Stimulated activated CD4-positive, alpha-beta T cell treated with anti-CD3 and anti-CD28 coated beads, Interleukin-2, amount 100 ng/mL, for 24 hours (primary cell): ENCODE measurements at regions not wholly inside any gene's neighbourhood (a gene's known extent, or its start where the extent isn't known, plus 50 kb on each side); places are given as distances from the start of the nearest gene placed in this dataset.

Source experiments
- DNase-seq, 2 donors: peaks; one replicate each; pipeline ENCODE4 v3.0.0-alpha.2; 2020

- no peak for DNase-seq
Measured at GRCh38 chr13:34046457-34046856, 228.5 kb downstream of the RFC3 start.

GRCh38 chr13:34048652-34049051, 230.7 kb downstream of the RFC3 start:
- no peak for DNase-seq

- DNase-seq: no peak
Measured at GRCh38 chr13:34056733-34057258, 238.8 kb downstream of the RFC3 start.

- DNase-seq: no peak
Measured at GRCh38 chr13:34064456-34065205, 246.7 kb downstream of the RFC3 start.

DNA sequence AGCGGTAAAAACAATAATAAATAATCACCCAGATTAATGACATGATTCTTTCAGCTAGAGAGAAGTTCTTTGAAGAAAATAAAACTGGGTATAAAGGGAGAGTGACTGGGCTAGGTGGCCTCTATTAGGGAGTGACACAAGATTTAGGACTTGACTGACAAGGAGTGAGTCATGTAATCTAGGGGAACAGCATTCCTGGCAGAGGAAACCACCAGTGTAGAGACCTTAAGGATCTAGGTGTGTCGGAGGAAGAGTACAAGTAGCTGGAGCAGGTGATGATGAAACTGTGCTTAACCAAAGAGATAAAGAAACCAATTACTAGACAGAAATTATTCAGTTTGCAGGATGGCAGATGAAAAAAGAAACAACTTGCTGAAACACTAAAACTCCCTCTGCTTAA, 248.0 kb downstream of the RFC3 start:
- no peak for DNase-seq

DNA sequence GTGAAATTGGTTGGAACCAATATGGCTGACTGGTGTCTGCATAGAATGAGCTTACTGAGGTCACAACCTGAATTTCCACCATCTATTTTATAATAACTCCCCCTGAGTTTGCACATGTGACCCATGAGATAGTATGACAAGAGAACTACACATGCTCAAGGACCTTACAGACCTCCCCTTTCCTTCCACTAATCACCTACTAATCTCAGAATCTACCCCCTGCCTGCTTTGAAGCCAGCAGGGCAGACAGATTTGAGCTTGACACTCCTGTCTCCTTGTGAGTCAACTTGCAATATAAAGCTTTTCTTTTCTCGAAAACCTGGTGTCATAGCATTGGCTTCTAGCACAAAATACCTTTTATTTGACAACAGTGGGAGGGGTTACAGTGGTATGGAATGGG, 248.4 kb downstream of the RFC3 start:
- DNase-seq: no peak

- DNase-seq: no peak
Measured at GRCh38 chr13:34070006-34070405, 252.1 kb downstream of the RFC3 start.

DNA sequence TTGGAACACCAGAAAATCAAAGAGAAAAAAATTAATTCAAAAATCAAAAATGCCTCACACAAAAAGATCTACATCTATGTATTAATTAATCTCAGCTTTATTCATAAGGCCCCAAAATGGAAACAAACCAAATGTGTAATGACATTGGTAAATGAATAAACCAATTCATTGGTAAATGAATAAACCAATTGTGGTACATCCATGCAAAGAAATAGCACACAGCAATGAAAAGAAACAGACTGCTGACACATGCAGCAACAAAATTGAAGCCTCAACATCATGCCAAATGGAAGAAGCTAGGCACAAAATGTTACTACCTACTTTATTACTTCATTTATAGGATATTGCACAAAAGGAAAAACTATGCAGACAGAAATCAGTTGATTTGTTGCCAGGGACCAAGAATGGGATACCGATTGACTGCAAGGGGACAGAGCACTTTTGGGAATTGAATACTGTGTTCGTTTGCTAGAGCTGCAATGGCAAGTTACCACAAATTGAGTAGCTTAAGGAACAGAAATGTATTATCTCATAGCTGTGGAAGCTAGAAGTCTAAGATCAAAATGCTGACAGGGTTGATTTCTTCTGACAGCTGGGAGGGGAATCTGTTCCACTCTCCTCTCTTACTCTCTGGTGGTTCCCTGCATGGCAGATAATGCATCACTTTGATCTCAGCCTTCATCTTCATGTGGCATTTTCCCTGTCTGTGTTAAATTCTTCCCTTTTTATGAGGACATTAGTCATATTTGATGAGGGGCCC, 252.8 kb downstream of the RFC3 start:
- no peak for DNase-seq

DNA sequence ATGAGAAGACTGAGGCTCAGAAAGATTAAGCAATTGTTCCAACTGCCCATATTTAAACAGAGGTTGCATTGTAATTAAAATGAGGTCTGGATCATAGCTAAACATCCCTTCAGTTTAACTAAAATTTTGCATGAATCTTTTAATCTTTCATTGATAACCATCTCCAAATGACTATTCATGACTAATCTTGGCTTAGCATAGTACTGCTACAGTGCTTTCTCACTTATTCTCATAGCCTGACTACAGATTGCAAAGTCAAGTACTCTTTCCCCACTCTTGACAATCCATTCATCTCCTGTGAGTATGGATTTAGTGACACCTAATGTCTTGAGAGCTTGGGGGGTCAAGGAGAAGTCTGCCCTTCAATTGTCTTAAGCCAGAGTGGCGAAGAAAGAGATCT, 258.4 kb downstream of the RFC3 start:
- DNase-seq: no peak

GRCh38 chr13:34076943-34077703, 259.2 kb downstream of the RFC3 start:
- no peak for DNase-seq

DNA sequence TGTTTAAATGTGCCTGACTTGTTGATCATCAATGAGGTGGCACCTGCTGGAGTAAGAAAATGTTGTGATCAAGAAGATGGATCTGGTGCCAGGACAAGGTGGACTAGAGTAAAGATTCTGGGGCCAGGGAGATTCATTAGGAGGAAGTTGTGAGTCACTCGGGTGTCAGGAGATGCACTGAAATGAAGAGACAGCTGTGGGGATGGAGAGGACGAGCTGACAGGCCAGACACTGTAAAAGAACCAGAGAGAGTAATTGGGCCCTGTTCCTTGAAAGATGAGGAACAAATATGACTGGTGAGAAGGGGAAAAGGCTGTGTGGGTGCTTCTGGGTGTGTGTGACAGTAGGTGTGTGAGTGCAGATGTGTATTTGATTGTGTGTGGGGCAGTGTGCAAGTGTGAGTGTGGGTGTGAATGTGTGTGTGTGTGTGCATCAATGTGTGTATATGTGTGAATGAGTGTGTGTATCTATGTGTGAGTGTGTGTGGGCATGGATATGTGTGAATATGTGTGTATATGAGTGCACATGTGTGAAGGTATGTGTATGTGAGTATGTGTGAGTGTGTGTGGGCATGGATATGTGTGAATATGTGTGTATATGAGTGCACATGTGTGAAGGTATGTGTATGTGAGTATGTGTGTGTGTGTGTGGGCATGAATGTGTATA, 260.5 kb downstream of the RFC3 start:
- DNase-seq: no peak

DNA sequence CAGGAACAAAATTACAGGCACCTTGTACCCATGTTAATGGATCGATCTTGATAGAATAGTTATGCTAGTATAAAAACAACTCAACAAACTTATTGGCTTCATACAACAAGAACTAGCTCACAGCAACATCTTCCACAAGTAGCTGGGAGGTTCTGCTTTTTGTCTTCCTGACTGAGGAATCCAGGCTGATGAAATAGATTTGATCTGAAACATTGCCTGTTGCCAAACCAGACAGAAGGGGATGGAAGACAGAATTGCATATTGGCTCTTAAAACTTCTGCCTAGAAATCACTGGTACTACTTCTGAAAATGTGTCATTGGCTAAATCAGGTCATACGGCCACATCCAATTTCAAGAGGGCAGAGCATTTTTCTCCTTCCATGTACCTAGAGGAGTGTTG, 267.3 kb downstream of the RFC3 start:
- DNase-seq: no peak

GRCh38 chr13:34086281-34086680, 268.3 kb downstream of the RFC3 start:
- DNase-seq: no peak

DNA sequence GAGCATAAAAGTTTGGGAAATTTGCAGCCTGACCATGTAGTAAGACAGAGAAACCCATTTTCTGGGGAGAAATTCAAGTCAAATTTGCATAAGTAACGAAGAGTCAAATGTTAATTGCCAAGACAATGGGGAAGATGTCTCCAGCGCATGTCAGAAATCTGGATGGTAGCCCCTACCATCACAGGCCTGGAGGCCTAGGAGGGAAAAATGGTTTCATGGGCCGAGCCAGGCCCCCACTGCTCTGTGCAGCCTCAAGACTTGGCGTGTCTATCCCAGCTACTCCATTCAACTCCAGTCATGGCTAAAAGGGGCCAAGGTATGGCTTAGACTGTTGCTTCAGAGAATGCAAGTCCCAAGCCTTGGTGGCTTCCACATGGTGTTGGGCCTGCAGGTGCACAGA, 269.8 kb downstream of the RFC3 start:
- no peak for DNase-seq

DNA sequence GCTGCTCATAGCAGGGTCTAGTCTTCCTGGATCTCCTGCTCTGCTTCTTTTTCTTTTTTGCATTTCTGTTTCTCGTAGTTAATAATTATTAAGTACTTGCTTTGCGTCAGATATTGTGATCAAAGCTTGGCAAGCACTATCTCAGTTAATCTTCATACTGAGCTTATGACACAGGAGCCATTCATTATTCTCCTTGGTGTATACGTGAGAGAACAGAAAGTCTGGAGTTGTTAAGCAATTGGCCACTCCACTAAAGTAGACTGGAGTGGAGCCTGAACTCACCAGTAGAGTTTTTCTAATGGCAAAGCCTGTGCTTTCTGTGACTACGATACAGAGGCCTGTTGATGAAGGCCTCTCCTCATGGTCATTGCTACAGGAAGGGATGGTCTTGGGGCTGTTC, 285.9 kb downstream of the RFC3 start:
- no peak for DNase-seq

DNA sequence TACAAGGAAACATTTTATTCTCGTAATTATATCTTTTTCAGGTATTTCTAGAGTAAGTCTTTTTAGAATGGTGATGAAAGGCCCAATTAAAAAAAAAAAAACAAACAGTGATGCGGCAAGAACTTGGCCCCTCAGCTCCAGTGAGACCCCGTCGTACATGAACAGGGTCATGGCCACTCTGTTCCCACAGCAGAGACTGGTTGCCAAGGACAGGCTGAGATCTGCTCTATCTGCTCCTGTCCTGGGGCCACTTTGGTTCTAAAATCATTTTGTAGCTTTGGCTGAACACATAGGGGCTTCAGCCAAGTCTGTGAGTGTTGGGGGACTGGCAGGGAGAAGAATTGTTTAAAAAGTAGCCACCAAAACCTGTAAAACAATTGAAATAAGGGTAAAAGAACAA, 286.9 kb downstream of the RFC3 start:
- DNase-seq: no peak

- no peak for DNase-seq
Measured at GRCh38 chr13:34107806-34108205, 289.9 kb downstream of the RFC3 start.

GRCh38 chr13:34108410-34108809, 290.5 kb downstream of the RFC3 start:
- DNase-seq: no peak

- DNase-seq: no peak
Measured at GRCh38 chr13:34114581-34114980, 296.6 kb downstream of the RFC3 start.

DNA sequence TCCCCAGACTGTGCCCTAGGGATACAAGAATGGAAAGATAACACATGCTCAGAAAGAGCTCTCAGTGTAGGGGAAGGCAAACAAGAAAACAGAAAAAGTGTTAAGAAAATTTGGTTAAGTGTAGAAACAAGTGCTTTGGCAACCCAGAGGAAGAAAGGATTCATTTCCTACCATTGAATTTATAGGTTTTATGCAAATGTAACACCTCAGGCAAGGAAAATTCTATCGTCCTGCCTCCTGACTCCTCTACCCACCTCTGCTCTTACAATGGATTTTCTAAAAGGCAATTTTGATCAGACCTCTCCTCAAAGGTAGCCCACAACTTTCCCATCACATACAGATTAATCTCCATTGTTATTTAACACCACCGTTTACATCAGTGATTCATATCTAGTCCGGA, 298.7 kb downstream of the RFC3 start:
- no peak for DNase-seq

DNA sequence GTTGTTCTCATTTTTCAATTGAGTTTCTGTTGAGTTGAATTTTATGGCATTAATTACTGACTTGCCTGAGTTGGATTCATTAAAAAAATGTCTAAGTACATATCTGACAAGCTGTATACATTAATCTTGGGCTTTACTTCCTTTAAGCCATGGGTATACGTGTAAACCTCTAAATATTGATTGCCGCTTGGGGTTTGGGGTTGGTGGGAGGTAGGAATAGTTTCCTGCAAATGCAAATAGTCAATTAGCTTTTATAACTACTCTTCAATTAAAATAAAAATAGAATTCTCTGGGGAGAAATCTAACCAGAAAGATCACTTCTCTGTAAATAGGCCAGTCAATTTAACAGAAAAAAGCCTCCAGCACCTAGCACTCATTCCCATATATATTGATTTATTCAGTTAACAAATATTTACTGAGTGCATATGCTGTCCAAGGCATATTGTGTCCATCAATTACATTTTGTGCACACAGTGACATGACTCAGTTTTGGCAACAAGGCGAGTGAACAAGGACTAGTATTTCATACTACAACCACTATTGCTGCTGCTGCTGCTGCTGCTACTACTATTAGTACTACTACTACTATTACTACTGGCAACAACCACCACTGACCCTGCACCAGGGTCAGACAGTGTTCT, 306.8 kb downstream of the RFC3 start:
- DNase-seq: no peak

DNA sequence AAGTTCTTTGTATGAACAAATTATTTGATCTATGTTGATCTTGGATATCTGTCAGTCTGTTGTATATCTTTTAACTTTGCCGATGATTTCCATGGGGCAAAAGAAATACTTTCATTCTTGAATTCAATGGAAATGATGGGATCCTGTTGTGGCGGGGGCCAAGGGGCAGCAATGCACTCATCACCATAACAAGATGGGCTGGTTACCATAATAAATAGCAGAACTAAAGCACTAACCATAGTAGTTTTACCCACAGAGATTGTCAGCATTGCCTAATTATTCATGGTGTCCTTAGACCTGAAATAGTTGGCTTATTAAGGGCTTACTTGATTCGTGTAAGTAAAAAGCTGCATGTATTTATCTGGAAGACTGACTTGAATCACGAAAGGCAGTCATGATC, 309.6 kb downstream of the RFC3 start:
- no peak for DNase-seq

DNA sequence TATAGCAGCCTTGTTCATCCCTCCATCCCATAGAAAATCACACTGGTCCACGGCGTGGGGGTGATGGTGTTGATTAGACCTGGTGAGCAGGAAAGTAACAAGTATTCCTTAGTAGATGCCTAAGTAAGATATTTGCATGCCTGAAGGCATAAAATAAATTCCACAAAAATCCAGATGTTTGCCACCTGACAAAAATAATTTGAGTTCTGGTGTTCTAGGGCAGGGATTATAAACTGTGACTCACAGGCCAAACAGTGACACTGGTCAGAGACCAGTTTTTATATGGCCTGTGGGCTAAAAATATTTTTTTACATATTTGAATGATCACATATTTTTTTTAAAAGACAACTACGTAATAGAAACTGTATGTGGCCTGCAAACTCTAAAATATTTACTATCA, 310.7 kb downstream of the RFC3 start:
- no peak for DNase-seq
